ENCODE measurements at regions not wholly inside any gene's neighbourhood (a gene's known extent, or its start where the extent isn't known, plus 50 kb on each side); places are given as distances from the start of the nearest gene placed in this dataset.

- intact Hi-C loops (cut with micrococcal nuclease), result no loop called here
Observed at GRCh38 chr4:55175779-55176231, 50.4 kb upstream of the KDR start.

- intact Hi-C loops (cut with micrococcal nuclease), result no loop called here
Observed at GRCh38 chr4:55176497-55176896, 51.1 kb upstream of the KDR start.

DNA sequence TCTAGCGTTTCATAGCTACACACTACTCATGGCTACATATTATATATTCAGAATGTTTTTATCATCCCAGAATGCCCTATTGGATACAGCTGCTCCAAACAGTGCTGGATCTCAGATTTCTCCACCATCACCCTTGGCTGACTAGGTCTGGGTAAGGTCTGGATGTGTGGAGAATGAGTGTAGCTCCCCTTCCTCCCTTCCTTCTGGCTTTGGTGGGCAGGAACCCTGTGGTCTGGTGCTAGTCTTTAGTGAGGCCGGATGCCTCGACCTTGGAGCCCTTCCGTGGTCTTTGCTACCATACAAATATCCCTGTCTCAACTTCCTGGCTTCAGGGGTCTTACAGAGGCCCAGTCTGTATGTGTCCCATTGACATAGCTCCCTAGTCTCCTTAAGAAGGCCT is 52.1 kb upstream of the KDR start:
- intact Hi-C loops (cut with micrococcal nuclease), result no loop called here

DNA sequence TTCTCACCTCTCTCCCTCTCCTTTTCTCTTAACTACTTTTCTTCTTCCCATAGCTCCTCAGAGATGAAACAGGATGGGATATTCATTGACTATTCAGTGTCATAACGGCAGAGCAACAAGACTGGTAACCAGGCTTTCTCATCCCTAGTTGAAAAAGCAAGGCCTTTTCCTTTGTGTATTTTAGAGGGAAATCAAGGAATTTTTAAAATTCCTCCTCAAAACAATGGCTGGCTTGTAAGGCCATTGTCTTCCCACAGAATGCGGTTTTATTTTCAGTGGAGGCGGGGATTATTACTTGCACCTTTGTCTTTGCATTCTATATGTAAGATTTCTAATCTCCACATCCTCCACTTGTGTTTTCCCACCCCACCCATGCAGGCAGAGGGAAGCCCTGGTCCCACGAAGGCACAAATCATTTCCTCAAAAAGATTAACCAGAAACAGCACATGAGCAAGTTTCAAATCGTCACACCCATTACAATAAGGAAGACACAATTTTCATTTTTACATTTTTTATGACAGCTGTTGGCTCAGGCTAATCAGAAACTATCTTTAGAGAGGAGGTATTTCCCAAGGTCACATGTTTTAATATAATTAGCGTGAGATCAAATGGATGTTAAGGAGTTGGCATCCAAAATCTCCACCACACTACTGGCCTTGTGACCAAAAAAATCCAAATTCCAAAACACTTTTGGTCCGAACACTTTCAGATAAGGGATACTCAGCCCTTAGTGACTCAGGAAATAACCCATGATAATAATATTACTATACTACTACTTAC is 53.0 kb upstream of the KDR start:
- intact Hi-C loops (cut with micrococcal nuclease), result no loop called here

- intact Hi-C loops (cut with micrococcal nuclease), result loop anchor here (5.0 kb wide), 1 partner anchor 686 kb away; no protein-coding TSS in a partner anchor
Observed at GRCh38 chr4:55181010-55182005, 55.9 kb upstream of the KDR start.

- intact Hi-C loops (cut with micrococcal nuclease), result loop anchor here (1.0 to 5.0 kb wide), 3 partner anchors 137 to 1117 kb away; no protein-coding TSS in a partner anchor
Observed at GRCh38 chr4:55183926-55184599, 58.7 kb upstream of the KDR start.

GRCh38 chr4:55184600-55185523 is 59.5 kb upstream of the KDR start:
- intact Hi-C loops (cut with micrococcal nuclease), result loop anchor here (1.0 to 5.0 kb wide), 3 partner anchors 136 to 1116 kb away; no protein-coding TSS in a partner anchor

- intact Hi-C loops (cut with micrococcal nuclease), result no loop called here
Observed at GRCh38 chr4:55186123-55186522, 60.7 kb upstream of the KDR start.

DNA sequence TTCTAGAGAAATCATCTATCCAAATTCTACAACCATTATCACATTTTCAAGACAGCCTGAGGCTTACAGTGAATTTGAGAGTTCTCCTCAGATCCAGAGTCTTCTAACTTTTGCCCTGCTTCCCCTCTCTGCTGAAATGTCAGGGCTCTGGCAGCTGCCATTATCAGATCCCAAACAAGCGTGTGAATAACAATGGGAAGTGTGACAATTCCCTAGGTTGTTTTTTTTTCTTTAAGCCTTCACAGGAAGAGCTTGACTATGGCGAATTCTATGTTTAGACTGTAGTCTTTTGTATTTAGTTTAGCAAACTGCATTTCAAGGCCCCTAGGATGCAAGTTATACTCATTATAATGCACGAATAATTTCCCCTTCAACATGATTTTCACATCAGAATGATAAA is 61.3 kb upstream of the KDR start:
- intact Hi-C loops (cut with micrococcal nuclease), result no loop called here

DNA sequence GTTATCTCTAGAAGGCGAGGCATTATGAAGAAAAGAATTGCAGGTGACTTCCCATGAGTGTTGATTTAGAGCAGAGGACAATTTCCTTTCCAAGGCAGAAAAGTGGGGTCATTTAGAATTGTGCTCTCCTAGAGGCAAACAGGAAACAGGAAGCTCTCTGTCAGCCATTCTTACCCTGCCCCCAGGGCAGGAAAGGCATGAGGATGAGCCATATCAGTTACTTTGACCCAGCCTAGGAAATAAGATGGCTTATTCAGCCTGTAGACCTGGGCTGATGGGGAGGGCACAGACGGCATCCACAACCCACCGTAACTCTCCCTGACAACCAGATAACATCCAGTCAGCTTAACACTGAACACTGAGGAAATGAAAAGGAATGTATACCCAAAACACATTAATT is 88.8 kb upstream of the KDR start:
- intact Hi-C loops (cut with micrococcal nuclease), result no loop called here

GRCh38 chr4:55215087-55215486 is 89.7 kb upstream of the KDR start:
- intact Hi-C loops (cut with micrococcal nuclease), result no loop called here

- intact Hi-C loops (cut with micrococcal nuclease), result no loop called here
Observed at GRCh38 chr4:55216863-55217635, 91.7 kb upstream of the KDR start.

GRCh38 chr4:55218041-55218440 is 92.6 kb upstream of the KDR start:
- intact Hi-C loops (cut with micrococcal nuclease), result no loop called here

DNA sequence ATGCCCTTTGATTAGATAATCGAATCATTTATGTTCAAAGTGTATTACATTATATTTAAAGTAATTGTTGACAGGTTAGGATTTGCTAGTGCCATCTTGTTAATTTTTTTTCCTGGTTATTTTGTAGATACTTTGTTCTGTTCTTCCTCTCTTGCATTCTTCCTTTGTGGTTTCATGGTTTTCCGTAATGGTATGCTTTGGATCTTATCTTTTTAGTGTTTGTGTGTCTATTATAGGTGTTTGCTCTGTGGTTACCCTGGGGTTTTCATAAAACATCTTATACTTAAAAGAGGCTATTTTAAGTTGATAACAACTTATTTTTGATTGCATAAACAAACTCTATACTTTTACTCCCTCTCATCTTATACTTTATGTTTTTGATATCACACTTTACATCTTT is 108.2 kb upstream of the SRD5A3 start:
- intact Hi-C loops (cut with micrococcal nuclease), result no loop called here

DNA sequence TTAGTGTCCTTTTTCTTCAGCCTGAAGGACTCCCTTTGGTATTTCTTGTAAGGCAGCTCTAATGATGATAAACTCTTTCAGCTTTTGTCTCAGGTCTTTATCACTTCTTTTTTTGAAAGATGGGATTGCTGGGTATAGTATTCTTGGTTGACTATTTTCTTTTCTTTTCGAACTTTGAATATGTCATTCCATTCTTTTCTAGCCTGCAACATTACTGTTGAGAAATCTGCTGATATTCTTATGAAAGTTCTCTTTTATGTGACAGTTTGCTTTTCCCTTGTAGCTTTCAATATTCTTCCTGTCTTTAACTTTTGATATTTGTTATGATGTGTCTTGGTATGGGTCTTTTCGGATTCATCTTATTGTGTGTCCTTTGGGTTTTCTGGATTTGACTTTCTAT is 107.6 kb upstream of the SRD5A3 start:
- intact Hi-C loops (cut with micrococcal nuclease), result no loop called here

DNA sequence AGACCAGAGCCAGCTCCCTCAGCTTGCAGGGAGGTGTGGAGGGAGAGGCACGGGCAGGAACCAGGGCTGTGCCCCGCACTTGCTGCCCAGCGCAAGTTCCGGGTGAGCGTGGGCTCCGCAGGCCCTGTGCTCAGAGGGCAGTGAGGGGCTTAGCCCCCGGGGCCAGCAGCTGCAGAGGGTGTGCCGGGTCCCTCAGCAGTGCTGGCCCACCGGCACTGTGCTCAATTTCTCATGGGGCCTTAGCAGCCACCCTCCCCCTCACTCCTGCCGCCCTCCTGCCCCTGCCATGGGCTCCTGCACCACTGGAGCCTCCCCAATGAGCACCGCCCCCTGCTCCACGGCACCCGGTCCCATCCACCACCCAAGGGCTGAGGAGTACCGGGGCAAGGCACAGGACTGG is 104.6 kb upstream of the SRD5A3 start:
- intact Hi-C loops (cut with micrococcal nuclease), result no loop called here

DNA sequence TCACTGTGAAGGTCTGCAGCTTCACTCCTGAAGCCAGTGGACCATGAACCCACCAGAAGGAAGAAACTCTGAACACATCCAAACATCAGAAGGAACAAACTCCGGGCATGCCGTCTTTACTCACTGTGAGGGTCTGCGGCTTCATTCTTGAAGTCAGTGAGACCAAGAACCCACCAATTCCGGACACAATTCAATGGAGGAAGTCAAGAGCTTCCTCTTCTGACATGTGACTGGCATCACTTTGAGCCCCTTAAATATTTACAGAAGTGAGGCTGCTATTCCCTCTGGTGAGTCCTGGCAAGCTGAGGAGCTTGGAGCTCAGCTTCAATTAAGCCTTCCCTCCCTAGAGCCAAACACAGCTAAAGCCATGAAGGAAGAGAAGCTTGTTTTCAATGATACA is 103.5 kb upstream of the SRD5A3 start:
- intact Hi-C loops (cut with micrococcal nuclease), result no loop called here

DNA sequence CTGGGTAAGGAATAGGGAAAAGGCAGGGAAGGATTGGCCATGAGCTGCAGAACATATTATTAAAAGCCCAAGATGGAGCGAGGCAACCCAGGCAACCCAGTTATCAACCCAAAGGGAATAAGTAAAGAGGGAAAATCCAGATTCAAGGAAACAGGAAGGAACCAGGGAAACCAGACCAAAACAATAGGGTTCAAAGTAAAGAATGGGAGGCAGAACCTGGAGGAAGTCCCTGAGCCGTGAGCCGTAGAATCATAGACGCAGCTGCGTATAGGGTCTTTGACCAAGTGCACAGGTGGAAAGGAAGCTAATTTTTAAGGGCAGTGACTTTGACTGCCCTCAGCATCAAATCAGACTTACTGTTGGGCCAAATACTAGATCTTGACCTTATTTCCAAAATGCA is 98.5 kb upstream of the SRD5A3 start:
- intact Hi-C loops (cut with micrococcal nuclease), result no loop called here

DNA sequence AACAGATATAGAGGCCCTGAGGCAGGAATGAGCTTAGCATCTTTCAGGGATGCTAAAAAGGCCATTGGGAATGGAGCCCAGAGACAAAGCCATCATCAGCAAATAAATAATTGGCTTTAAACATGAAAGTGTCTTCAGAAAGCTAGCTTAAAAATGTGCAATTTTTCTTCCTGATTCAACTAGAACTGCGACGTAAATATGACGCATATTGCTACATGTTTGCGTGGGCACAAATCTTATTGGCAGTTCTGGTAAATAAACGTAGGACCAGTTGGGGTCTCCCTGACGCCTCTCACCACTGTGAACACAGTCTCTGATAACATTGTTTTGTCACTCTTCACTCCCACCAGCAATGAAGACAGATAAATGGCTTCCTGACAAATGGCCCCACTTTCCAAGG is 97.3 kb upstream of the SRD5A3 start:
- intact Hi-C loops (cut with micrococcal nuclease), result no loop called here

GRCh38 chr4:55249476-55249875 is 96.6 kb upstream of the SRD5A3 start:
- intact Hi-C loops (cut with micrococcal nuclease), result no loop called here

All from T-helper 1 cell treated with Interleukin-12 subunit alpha and Interleukin-12 subunit beta and Interleukin-4 antibody, amounts not matched to agents 30 ng/mL and 1 ng/mL, for 36 hours (primary cell).